ENCODE measurements at regions not wholly inside any gene's neighbourhood (a gene's known extent, or its start where the extent isn't known, plus 50 kb on each side); places are given as distances from the start of the nearest gene placed in this dataset.

DNA sequence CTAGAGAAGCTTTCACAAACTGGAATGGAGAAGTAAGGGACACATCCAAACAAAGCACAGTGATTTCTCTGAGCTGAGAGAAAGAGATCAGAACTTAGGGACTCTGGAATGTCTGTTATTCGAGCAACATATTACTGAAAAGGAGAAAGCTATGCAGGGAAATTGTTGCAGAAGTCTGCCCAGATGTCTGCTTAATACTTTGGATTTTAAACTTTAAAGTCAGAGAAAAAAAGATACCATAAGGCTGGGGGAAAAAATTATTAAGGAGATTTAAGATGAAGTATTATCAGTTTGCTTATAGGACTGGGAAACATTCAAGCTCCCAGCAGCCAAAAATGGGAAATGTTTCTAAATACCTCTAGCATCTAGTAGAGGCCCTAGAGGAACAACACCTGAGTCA lies 803.9 kb downstream of the TAF11L14 start:
- TF ChIP-seq, protein P1, sequence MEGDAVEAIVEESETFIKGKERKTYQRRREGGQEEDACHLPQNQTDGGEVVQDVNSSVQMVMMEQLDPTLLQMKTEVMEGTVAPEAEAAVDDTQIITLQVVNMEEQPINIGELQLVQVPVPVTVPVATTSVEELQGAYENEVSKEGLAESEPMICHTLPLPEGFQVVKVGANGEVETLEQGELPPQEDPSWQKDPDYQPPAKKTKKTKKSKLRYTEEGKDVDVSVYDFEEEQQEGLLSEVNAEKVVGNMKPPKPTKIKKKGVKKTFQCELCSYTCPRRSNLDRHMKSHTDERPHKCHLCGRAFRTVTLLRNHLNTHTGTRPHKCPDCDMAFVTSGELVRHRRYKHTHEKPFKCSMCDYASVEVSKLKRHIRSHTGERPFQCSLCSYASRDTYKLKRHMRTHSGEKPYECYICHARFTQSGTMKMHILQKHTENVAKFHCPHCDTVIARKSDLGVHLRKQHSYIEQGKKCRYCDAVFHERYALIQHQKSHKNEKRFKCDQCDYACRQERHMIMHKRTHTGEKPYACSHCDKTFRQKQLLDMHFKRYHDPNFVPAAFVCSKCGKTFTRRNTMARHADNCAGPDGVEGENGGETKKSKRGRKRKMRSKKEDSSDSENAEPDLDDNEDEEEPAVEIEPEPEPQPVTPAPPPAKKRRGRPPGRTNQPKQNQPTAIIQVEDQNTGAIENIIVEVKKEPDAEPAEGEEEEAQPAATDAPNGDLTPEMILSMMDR (IDR thresholded peaks at IDR 0.05; ENCODE audit: poor library complexity) = no peak
- TF ChIP-seq EZH2 (IDR thresholded peaks at IDR 0.05; ENCODE audit: borderline replicate concordance) = no peak
